Trophoblast cell (in vitro differentiated cells and primary cell): ENCODE measurements at regions not wholly inside any gene's neighbourhood (a gene's known extent, or its start where the extent isn't known, plus 50 kb on each side); places are given as distances from the start of the nearest gene placed in this dataset.

Experiments
- DNase-seq, 2 donors: peaks; one replicate each; pipeline ENCODE4 v3.0.0-alpha.2; 2016
- H2AFZ ChIP-seq: 2 replicates; pipeline ENCODE4 v1.6.1; 2013; ENCODE audit warnings: low read length, moderate library complexity, mild to moderate bottlenecking; ENCODE audit not compliant: insufficient read depth, poor library complexity
- H2AK5ac ChIP-seq: 2 replicates; pipeline ENCODE4 v1.6.1; 2013; ENCODE audit warnings: mild to moderate bottlenecking, low read length
- H2BK120ac ChIP-seq: 2 replicates; pipeline ENCODE4 v1.6.1; 2013; ENCODE audit warnings: low read length, mild to moderate bottlenecking, moderate library complexity; ENCODE audit not compliant: insufficient read depth, poor library complexity
- H2BK12ac ChIP-seq: 2 replicates; pipeline ENCODE4 v1.6.1; 2013; ENCODE audit warnings: mild to moderate bottlenecking, low read length, moderate library complexity
- H2BK5ac ChIP-seq: 2 replicates; pipeline ENCODE4 v1.6.1; 2013; ENCODE audit warnings: low read length, low read depth, moderate library complexity, mild to moderate bottlenecking; ENCODE audit not compliant: poor library complexity
- H3K14ac ChIP-seq: 2 replicates; pipeline ENCODE4 v1.6.1; 2013; ENCODE audit warnings: mild to moderate bottlenecking, low read length
- H3K18ac ChIP-seq: 2 replicates; pipeline ENCODE4 v1.6.1; 2013; ENCODE audit warnings: mild to moderate bottlenecking, low read length
- H3K23ac ChIP-seq: 2 replicates; pipeline ENCODE4 v1.6.1; 2013; ENCODE audit warnings: low read length
- H3K27ac ChIP-seq: 2 replicates; pipeline ENCODE4 v1.5.1; 2013; ENCODE audit warnings: low read depth, mild to moderate bottlenecking, inconsistent platforms, low read length, moderate library complexity
- H3K27me3 ChIP-seq: 2 replicates; pipeline ENCODE4 v1.6.1; 2013; ENCODE audit warnings: inconsistent platforms, mild to moderate bottlenecking, low read length, moderate library complexity; ENCODE audit not compliant: insufficient read depth
- H3K36me3 ChIP-seq, 2 experiments: 1 replicate in 1 of 2; 2 replicates in 1 of 2; pipeline ENCODE4 v1.6.1; 2013; ENCODE audit warnings: low read length in 2 of 2, mild to moderate bottlenecking in 2 of 2, moderate library complexity in 1 of 2; ENCODE audit not compliant: insufficient read depth in 2 of 2, control insufficient read depth in 1 of 2
- H3K4ac ChIP-seq: 2 replicates; pipeline ENCODE4 v1.6.1; 2013; ENCODE audit warnings: low read depth, mild to moderate bottlenecking, low read length, moderate library complexity
- H3K4me1 ChIP-seq, 2 experiments: 1 replicate in 1 of 2; 2 replicates in 1 of 2; pipeline ENCODE4 v1.6.1; 2013; ENCODE audit warnings: low read length in 2 of 2, mild to moderate bottlenecking in 2 of 2, moderate library complexity in 1 of 2; ENCODE audit not compliant: insufficient read depth in 2 of 2, control insufficient read depth in 1 of 2
- H3K4me2 ChIP-seq: 2 replicates; pipeline ENCODE4 v1.6.1; 2013; ENCODE audit warnings: inconsistent platforms, mild to moderate bottlenecking, low read length, moderate library complexity
- H3K4me3 ChIP-seq: 2 replicates; pipeline ENCODE4 v1.5.1; 2013; ENCODE audit warnings: mild to moderate bottlenecking, low read depth, low read length, inconsistent platforms
- H3K79me1 ChIP-seq: one replicate; pipeline ENCODE4 v1.6.1; 2013; ENCODE audit warnings: low read length
- H3K79me2 ChIP-seq: 2 replicates; pipeline ENCODE4 v1.6.1; 2013; ENCODE audit warnings: low read length, mild to moderate bottlenecking; ENCODE audit not compliant: control insufficient read depth, insufficient read depth, poor library complexity
- H3K9ac ChIP-seq: 2 replicates; pipeline ENCODE4 v1.6.1; 2013; ENCODE audit warnings: mild to moderate bottlenecking, low read length
- H3K9me3 ChIP-seq: 2 replicates; pipeline ENCODE4 v1.6.1; 2013; ENCODE audit warnings: low read depth, mild to moderate bottlenecking, control low read depth, inconsistent platforms, low read length; ENCODE audit not compliant: insufficient read depth
- H4K12ac ChIP-seq: 2 replicates; pipeline ENCODE4 v1.6.1; 2013; ENCODE audit warnings: low read depth, mild to moderate bottlenecking, low read length, moderate library complexity
- H4K8ac ChIP-seq: 2 replicates; pipeline ENCODE4 v1.6.1; 2013; ENCODE audit warnings: low read depth, mild to moderate bottlenecking, low read length, moderate library complexity
- H4K91ac ChIP-seq: one replicate; pipeline ENCODE4 v1.6.1; 2013; ENCODE audit warnings: low read depth, mild to moderate bottlenecking, low read length, moderate library complexity
- WGBS: extraction: QIAGEN DNeasy Blood & Tissue Kit; methylation state at CpG from one replicate; pipeline ENCODE4 v1.1.7; 2013; ENCODE audit warnings: missing lambda C conversion rate; ENCODE audit not compliant: insufficient read length, insufficient coverage; ENCODE audit errors: extremely low coverage; 5-methylcytosine and 5-hydroxymethylcytosine counted together

GRCh38 chr11:127470306-127470884 is 469.8 kb upstream of the KIRREL3 start:
- H3K4me3 ChIP-seq, result no peak overlapping the region
- no peaks in the 10 kb centered on the region for H3K79me1 ChIP-seq
- H4K91ac ChIP-seq, result no peak overlapping the region
- H3K27ac ChIP-seq, result no peak overlapping the region
- no CpG with 5 or more reads among the region's 4 CpGs for WGBS
- H3K36me3 ChIP-seq, result no peaks in the 10 kb centered on the region
- no peak overlapping the region for H3K4ac ChIP-seq
- H3K9me3 ChIP-seq, result no peaks in the 10 kb centered on the region
- H4K8ac ChIP-seq, result no peak overlapping the region
- no peak overlapping the region for H3K14ac ChIP-seq
- H2AFZ ChIP-seq, result no peak overlapping the region
- no peak overlapping the region for H4K12ac ChIP-seq
- no peaks in the 10 kb centered on the region for H3K79me2 ChIP-seq
- no peak overlapping the region for H3K9ac ChIP-seq
- no peak overlapping the region for H2AK5ac ChIP-seq
- no peak overlapping the region for H2BK5ac ChIP-seq
- no peaks in the 10 kb centered on the region for H3K4me1 ChIP-seq
- no peak overlapping the region for H3K4me2 ChIP-seq
- no peak overlapping the region for H2BK120ac ChIP-seq
- no peak overlapping the region for H2BK12ac ChIP-seq
- no peak overlapping the region for H3K23ac ChIP-seq
- no peaks in the 10 kb centered on the region for H3K27me3 ChIP-seq
- no peak overlapping the region for H3K18ac ChIP-seq
- peak in 1 of 2 donors; percentile 6 for DNase-seq

- Histone ChIP-seq H3K9ac (no peak overlapping the region), H3K4ac (no peak overlapping the region), H3K27me3 (no peaks in the 10 kb centered on the region), H2AK5ac (no peak overlapping the region), H3K79me2 (no peaks in the 10 kb centered on the region), H4K91ac (no peak overlapping the region), H3K18ac (no peak overlapping the region), H4K12ac (no peak overlapping the region), H4K8ac (no peak overlapping the region), H3K14ac (no peak overlapping the region), H2BK12ac (no peak overlapping the region), H2AFZ (no peak overlapping the region), H3K27ac (no peak overlapping the region), H3K4me1 (no peaks in the 10 kb centered on the region), H3K4me3 (no peak overlapping the region), H3K9me3 (no peaks in the 10 kb centered on the region), H2BK120ac (no peak overlapping the region), H2BK5ac (no peak overlapping the region), H3K4me2 (no peak overlapping the region), H3K23ac (no peak overlapping the region), H3K36me3 (no peaks in the 10 kb centered on the region), H3K79me1 (no peaks in the 10 kb centered on the region)
- no CpG with 5 or more reads among the region's 6 CpGs for WGBS
- DNase-seq, result no peak
Measured at GRCh38 chr11:127464325-127464724, 463.8 kb upstream of the KIRREL3 start.

- Histone ChIP-seq H3K9me3 (peaks cover 3% of the 10 kb centered on the region), H2AFZ (no peak overlapping the region), H3K27me3 (no peaks in the 10 kb centered on the region), H2BK5ac (no peak overlapping the region), H3K4ac (no peak overlapping the region), H2AK5ac (no peak overlapping the region), H4K91ac (no peak overlapping the region), H2BK12ac (no peak overlapping the region), H3K36me3 (no peaks in the 10 kb centered on the region), H3K79me2 (no peaks in the 10 kb centered on the region), H2BK120ac (no peak overlapping the region), H3K27ac (no peak overlapping the region), H4K8ac (no peak overlapping the region), H4K12ac (no peak overlapping the region), H3K14ac (no peak overlapping the region), H3K18ac (no peak overlapping the region), H3K23ac (no peak overlapping the region), H3K4me1 (no peaks in the 10 kb centered on the region), H3K4me3 (no peak overlapping the region), H3K9ac (no peak overlapping the region), H3K4me2 (no peak overlapping the region), H3K79me1 (no peaks in the 10 kb centered on the region)
- no CpG with 5 or more reads among the region's 3 CpGs for WGBS
- DNase-seq, result no peak
Measured at GRCh38 chr11:127462065-127462344, 461.4 kb upstream of the KIRREL3 start.

GRCh38 chr11:127461241-127462064 is 460.9 kb upstream of the KIRREL3 start:
- no peak overlapping the region for H3K23ac ChIP-seq
- peaks cover 3% of the 10 kb centered on the region for H3K9me3 ChIP-seq
- whole genome bisulfite sequencing, result no CpG with 5 or more reads among the region's 6 CpGs
- no peak overlapping the region for H3K18ac ChIP-seq
- H2BK12ac ChIP-seq, result no peak overlapping the region
- no peaks in the 10 kb centered on the region for H3K4me1 ChIP-seq
- no peaks in the 10 kb centered on the region for H3K36me3 ChIP-seq
- H2AK5ac ChIP-seq, result no peak overlapping the region
- H3K27ac ChIP-seq, result no peak overlapping the region
- no peaks in the 10 kb centered on the region for H3K79me2 ChIP-seq
- H3K4ac ChIP-seq, result no peak overlapping the region
- no peak overlapping the region for H3K9ac ChIP-seq
- no peak overlapping the region for H4K91ac ChIP-seq
- no peak overlapping the region for H3K14ac ChIP-seq
- H2AFZ ChIP-seq, result no peak overlapping the region
- H4K8ac ChIP-seq, result no peak overlapping the region
- no peak overlapping the region for H2BK120ac ChIP-seq
- H3K79me1 ChIP-seq, result no peaks in the 10 kb centered on the region
- no peak overlapping the region for H3K4me3 ChIP-seq
- no peak for DNase-seq
- no peak overlapping the region for H4K12ac ChIP-seq
- H3K4me2 ChIP-seq, result no peak overlapping the region
- H2BK5ac ChIP-seq, result no peak overlapping the region
- H3K27me3 ChIP-seq, result no peaks in the 10 kb centered on the region
